Testis (tissue), 2 donors: ENCODE measurements at regions not wholly inside any gene's neighbourhood (a gene's known extent, or its start where the extent isn't known, plus 50 kb on each side); places are given as distances from the start of the nearest gene placed in this dataset.

Source experiments
- POLR2A ChIP-seq: fragments of 450-650 bp; IDR thresholded peaks from one replicate; pipeline ENCODE4 v1.6.1; 2017; ENCODE audit warnings: antibody characterized with exemption, mild to moderate bottlenecking, moderate library complexity
- TF ChIP-seq, protein P1 (sequence below), 3 experiments: fragments of 450-650 bp in 2 of 3; fragments of 200-600 bp in 1 of 3; sonication (generic) in 1 of 3; IDR thresholded peaks; one replicate each; pipeline ENCODE4 v1.5.1; 2016 to 2019; ENCODE audit warnings: antibody characterized with exemption in 3 of 3, mild to moderate bottlenecking in 2 of 3, moderate library complexity in 1 of 3

- TF ChIP-seq, protein P1, sequence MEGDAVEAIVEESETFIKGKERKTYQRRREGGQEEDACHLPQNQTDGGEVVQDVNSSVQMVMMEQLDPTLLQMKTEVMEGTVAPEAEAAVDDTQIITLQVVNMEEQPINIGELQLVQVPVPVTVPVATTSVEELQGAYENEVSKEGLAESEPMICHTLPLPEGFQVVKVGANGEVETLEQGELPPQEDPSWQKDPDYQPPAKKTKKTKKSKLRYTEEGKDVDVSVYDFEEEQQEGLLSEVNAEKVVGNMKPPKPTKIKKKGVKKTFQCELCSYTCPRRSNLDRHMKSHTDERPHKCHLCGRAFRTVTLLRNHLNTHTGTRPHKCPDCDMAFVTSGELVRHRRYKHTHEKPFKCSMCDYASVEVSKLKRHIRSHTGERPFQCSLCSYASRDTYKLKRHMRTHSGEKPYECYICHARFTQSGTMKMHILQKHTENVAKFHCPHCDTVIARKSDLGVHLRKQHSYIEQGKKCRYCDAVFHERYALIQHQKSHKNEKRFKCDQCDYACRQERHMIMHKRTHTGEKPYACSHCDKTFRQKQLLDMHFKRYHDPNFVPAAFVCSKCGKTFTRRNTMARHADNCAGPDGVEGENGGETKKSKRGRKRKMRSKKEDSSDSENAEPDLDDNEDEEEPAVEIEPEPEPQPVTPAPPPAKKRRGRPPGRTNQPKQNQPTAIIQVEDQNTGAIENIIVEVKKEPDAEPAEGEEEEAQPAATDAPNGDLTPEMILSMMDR (IDR thresholded peaks at IDR 0.05) = no peak
- no peak for TF ChIP-seq POLR2A
These were observed 183.2 kb downstream of the CYB561 start for GRCh38 chr17:63262751-63263476.
